Heart left ventricle (tissue), 13 donors: ENCODE measurements at regions not wholly inside any gene's neighbourhood (a gene's known extent, or its start where the extent isn't known, plus 50 kb on each side); places are given as distances from the start of the nearest gene placed in this dataset.

Source experiments
- POLR2A ChIP-seq, 2 donors: fragments of 450-650 bp; IDR thresholded peaks; one replicate each; pipeline ENCODE4 v1.6.1; 2017; ENCODE audit warnings: antibody characterized with exemption in 2 of 2, mild to moderate bottlenecking in 2 of 2, moderate library complexity in 2 of 2
- TF ChIP-seq, protein P1 (sequence below), 12 donors: fragments of 200-600 bp; sonication (generic) in 4 of 12; IDR thresholded peaks; one replicate each; pipeline versions ENCODE4 v1.5.0 to v1.8.0; 2018 to 2022; ENCODE audit warnings: antibody characterized with exemption in 12 of 12, mild to moderate bottlenecking in 5 of 12
- donor health status: ischemic (EF 13 %, LVEDD 7.1; RV severe dilation, severe dysfunction).
- donor health status: DM: no; HTN: yes; CAD: no.
- donor health status: DM: no; HTN: no; CAD: no.
- donor health status: ischemic (EF 25% LVEDD 6.9; RV normal size, moderate dysfunction).
- donor health status: ischemic (EF 25% LVEDD 5.7; RV mildly dilated, moderate dysfunction).
- donor health status: ischemic (EF 35%, LVEDD 5.7; RV mildly dilated, moderate dysfunction).
- donor health status: nonischemic (EF 11% LVEDD 7.7; RV severe dilation, severe dysfunction).
- donor health status: DM: yes; HTN: yes; CAD: no.
- donor health status: PGD.
- donor health status: ischemic (EF 29% LVEDD 5.4; RV normal size, mild dysfunction).
- donor health status: nonischemic (EF 23%, LVEDD 6.1; RV moderate dilation, normal function).

DNA sequence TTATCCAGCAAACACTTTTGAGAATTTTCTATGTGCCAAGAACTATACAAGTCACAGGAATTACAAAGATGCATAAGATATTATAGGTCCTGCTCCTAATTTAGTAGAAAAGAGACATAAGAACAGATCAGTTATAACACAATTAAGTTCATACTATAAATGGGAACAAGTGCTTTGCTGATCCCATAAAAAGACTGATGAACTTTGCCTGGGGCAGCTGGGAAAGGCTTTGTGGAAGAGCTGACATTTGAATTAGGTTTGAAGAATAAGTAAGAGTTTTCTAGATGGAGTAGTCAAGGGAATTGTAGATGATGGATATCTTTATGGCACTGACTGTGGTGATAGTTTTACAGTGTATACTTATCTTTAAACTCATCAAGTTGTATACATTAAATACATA, 76.5 kb downstream of the VCAM1 start:
- TF ChIP-seq, protein P1, sequence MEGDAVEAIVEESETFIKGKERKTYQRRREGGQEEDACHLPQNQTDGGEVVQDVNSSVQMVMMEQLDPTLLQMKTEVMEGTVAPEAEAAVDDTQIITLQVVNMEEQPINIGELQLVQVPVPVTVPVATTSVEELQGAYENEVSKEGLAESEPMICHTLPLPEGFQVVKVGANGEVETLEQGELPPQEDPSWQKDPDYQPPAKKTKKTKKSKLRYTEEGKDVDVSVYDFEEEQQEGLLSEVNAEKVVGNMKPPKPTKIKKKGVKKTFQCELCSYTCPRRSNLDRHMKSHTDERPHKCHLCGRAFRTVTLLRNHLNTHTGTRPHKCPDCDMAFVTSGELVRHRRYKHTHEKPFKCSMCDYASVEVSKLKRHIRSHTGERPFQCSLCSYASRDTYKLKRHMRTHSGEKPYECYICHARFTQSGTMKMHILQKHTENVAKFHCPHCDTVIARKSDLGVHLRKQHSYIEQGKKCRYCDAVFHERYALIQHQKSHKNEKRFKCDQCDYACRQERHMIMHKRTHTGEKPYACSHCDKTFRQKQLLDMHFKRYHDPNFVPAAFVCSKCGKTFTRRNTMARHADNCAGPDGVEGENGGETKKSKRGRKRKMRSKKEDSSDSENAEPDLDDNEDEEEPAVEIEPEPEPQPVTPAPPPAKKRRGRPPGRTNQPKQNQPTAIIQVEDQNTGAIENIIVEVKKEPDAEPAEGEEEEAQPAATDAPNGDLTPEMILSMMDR (IDR thresholded peaks at IDR 0.05) = no peak
- no peak for TF ChIP-seq POLR2A (IDR thresholded peaks at IDR 0.05)
